ENCODE measurements at regions not wholly inside any gene's neighbourhood (a gene's known extent, or its start where the extent isn't known, plus 50 kb on each side); places are given as distances from the start of the nearest gene placed in this dataset.

DNA sequence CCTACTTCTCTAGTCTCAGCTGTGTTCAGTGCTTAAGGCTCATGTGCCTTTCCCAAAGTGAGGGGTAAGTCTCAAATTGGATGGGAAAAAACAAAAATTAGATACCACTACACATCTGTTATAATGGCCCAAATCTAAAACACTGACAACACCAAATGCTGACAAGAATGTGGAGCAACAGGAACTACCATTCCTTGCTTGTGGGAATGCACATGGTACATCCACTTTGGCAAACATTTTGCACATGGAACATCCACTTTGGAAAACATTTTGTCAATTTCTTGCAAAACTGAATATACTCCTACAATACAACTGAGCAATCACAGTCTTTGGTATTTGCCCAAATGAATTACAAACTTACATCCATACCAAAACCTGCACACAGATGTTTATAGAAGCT, 109.3 kb downstream of the TENT5A start:
- no peak for TF ChIP-seq ZFX (IDR thresholded peaks at IDR 0.05; ENCODE audit: borderline replicate concordance)
- TF ChIP-seq, protein P1, sequence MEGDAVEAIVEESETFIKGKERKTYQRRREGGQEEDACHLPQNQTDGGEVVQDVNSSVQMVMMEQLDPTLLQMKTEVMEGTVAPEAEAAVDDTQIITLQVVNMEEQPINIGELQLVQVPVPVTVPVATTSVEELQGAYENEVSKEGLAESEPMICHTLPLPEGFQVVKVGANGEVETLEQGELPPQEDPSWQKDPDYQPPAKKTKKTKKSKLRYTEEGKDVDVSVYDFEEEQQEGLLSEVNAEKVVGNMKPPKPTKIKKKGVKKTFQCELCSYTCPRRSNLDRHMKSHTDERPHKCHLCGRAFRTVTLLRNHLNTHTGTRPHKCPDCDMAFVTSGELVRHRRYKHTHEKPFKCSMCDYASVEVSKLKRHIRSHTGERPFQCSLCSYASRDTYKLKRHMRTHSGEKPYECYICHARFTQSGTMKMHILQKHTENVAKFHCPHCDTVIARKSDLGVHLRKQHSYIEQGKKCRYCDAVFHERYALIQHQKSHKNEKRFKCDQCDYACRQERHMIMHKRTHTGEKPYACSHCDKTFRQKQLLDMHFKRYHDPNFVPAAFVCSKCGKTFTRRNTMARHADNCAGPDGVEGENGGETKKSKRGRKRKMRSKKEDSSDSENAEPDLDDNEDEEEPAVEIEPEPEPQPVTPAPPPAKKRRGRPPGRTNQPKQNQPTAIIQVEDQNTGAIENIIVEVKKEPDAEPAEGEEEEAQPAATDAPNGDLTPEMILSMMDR (IDR thresholded peaks at IDR 0.05), result no peak
- H3K27ac ChIP-seq, result no peak overlapping the region

DNA sequence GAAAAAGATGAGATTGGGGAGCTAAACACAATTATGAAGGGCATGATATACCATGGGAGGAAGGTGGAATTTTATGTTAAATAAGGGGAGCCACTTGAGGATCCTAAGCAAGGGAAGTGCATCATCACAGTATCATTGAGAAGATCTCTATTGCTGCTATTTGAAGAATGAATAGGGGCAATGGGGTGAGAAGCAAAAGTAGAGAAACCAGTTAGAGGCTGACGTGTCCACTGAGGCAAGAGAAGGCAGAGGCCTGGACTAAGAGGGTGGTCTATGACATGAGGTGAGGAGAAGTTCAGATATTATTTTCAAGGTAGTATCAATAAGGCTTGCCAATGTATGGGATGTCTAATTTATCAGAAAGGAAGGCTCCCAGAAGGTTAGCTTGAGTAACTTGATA, 111.6 kb downstream of the TENT5A start:
- no peak overlapping the region for H3K27ac ChIP-seq
- TF ChIP-seq, protein P1 (IDR thresholded peaks at IDR 0.05), result no peak

DNA sequence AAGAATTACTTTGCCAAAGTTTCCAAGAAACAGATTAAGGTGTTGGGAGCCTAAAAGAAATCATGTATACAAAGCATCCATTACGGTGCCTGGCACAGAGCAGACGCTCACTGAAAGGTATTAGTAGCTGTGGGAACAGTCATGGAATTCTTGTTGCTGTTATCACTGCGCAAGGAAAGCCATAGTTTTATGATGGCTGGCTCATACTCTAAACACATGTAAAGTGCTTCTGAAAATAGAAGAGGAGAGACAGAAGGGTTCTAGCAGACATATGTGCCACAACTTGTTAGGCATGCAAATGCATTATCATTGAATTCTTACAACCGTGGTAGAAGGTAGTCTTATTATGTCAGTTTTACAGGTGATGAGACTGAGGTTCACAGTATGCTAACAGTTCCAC, 112.4 kb downstream of the TENT5A start:
- no peak overlapping the region for H3K27ac ChIP-seq
- TF ChIP-seq ZFX (IDR thresholded peaks at IDR 0.05; ENCODE audit: borderline replicate concordance), result no peak
- TF ChIP-seq, protein P1 (IDR thresholded peaks at IDR 0.05), result no peak

DNA sequence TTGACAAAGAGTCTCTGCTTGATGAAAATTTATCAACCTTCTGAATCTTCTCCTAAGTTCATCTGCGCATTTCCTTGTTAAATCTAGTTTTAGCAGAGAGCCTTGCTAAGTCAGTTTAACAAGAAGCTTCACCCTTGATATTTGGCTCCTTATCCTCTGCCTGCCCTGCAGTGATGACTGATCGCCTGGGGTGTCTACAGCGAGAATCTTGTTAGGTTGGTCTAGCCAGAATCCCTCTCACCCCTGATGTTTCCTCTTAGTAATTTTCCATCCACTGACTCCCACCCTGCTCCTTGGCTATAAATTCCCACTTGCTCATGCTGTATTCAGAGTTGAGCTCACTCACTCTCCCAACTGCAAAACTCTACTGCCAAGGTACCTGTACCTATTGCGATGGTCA, 114.1 kb downstream of the TENT5A start:
- no peak for TF ChIP-seq ZFX (IDR thresholded peaks at IDR 0.05; ENCODE audit: borderline replicate concordance)
- TF ChIP-seq, protein P1 (IDR thresholded peaks at IDR 0.05), result no peak

DNA sequence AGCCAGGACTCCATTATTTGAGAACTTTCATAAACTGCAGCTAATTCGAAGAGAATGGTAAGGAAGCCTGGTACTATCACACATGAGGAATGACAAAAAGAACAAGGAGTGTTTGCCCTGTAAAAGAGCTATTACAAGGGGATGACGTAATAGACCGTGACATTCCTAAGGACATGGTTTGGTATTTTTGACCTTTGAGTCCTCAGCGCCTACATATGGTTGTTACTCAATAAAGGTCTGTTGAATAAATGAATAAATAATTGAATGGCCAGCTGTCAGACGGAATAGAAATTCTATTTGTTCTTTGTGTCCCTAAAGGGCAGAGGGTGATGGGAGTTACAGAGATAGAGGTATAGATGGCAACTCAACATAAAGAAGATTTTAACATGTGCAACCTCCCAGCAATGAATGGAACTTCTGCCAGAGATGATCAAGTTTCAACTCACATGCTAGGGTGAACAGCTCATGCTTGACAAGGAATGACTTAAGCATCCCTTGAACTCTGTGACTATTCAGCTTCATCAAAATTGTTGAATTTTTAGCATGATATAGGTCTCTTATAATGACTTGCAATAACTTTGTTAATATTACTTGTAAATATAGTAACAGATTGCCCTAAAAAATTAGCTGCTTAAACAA, 115.4 kb downstream of the TENT5A start:
- H3K27ac ChIP-seq, result no peak overlapping the region

More for the DNA sequence above, 114.1 kb downstream of the TENT5A start:
- H3K27ac ChIP-seq, result no peak overlapping the region

DNA sequence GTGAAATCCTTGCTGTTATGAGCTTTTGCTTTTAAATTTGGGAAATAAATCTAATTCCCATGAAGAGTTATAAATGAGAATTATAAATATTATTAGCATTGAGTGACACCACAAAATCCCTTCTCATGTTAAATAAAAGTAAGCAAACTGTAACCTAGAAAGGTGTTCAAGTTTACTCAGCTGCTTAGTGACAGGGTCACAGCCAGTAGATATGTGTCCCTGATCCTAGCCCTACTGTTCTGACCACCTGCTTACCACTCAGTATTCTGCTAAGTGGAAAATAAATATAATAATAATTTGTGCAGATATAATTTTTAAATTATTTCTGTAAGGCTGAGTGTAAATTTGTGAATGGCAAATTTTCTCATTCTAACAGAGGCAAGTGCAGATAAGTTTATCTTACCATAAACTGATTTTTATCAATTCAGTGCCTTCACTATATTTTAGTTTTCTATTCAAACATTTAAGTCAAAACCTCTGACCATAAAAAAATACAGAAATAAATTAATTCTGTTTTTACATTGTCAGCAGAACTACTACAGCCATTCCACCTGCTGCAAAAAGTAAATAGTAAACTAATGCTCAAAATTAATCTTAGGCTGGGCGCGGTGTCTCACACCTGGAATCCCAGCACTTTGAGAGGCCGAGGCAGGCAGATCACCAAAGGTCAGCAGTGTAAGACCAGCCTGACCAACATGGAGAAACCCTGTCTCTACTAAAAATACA, 118.2 kb downstream of the TENT5A start:
- TF ChIP-seq, protein P1 (IDR thresholded peaks at IDR 0.05), result no peak
- TF ChIP-seq ZFX (IDR thresholded peaks at IDR 0.05; ENCODE audit: borderline replicate concordance), result no peak
- no peak overlapping the region for H3K27ac ChIP-seq

More for the DNA sequence above, 115.4 kb downstream of the TENT5A start:
- TF ChIP-seq ZFX (IDR thresholded peaks at IDR 0.05; ENCODE audit: borderline replicate concordance), result no peak
- TF ChIP-seq, protein P1 (IDR thresholded peaks at IDR 0.05), result no peak

DNA sequence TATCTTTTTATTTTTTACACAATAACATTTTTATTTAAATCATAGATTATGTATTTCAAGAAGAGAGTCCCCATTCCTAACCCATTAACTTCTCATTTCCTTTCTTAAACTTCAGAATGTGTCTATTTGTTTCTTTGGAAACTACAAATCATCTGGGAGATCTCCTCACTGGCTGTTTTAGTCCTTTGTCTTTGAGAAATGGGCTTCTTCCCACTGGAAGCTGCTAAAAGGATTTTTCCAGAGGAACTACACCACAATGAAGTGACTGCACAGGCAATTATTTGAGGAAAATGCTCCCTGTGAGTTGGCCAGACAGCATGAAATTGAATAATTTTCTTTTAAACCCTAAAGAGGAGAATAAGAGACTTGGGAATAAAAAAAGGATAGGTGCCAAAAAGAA, 119.1 kb downstream of the TENT5A start:
- H3K27ac ChIP-seq, result no peak overlapping the region
- TF ChIP-seq, protein P1 (IDR thresholded peaks at IDR 0.05), result no peak
- no peak for TF ChIP-seq ZFX (IDR thresholded peaks at IDR 0.05; ENCODE audit: borderline replicate concordance)

Data from 22Rv1 (cell line).